Activated CD8-positive, alpha-beta memory T cell treated with anti-CD3 and anti-CD28 coated beads, Interleukin-2, amount 50 U/mL, for 48 hours (primary cell): ENCODE measurements at regions not wholly inside any gene's neighbourhood (a gene's known extent, or its start where the extent isn't known, plus 50 kb on each side); places are given as distances from the start of the nearest gene placed in this dataset.

Source experiments
- DNase-seq: peaks from one replicate; pipeline ENCODE4 v3.0.0-alpha.2; 2020

- no peak for DNase-seq
These were observed 85.4 kb upstream of the KAZN start for GRCh38 chr1:14513111-14513510.

- no peak for DNase-seq
These were observed 83.7 kb upstream of the KAZN start for GRCh38 chr1:14514739-14515138.

- no peak for DNase-seq
These were observed 81.3 kb upstream of the KAZN start for GRCh38 chr1:14516974-14517840.

GRCh38 chr1:14517841-14518180 is 80.7 kb upstream of the KAZN start:
- no peak for DNase-seq

GRCh38 chr1:14519976-14520375 is 78.5 kb upstream of the KAZN start:
- no peak for DNase-seq

- no peak for DNase-seq
These were observed 77.8 kb upstream of the KAZN start for GRCh38 chr1:14520514-14521163.

GRCh38 chr1:14521622-14522021 is 76.9 kb upstream of the KAZN start:
- no peak for DNase-seq

- no peak for DNase-seq
These were observed 76.2 kb upstream of the KAZN start for GRCh38 chr1:14522077-14522925.

- DNase-seq: no peak
These were observed 75.6 kb upstream of the KAZN start for GRCh38 chr1:14522926-14523241.

- no peak for DNase-seq
These were observed 73.5 kb upstream of the KAZN start for GRCh38 chr1:14524826-14525636.

- no peak for DNase-seq
These were observed 69.0 kb upstream of the KAZN start for GRCh38 chr1:14529475-14529874.

- no peak for DNase-seq
These were observed 67.0 kb upstream of the KAZN start for GRCh38 chr1:14531519-14531918.

- no peak for DNase-seq
These were observed 62.7 kb upstream of the KAZN start for GRCh38 chr1:14535619-14536355.

GRCh38 chr1:14538335-14538734 is 60.1 kb upstream of the KAZN start:
- no peak for DNase-seq

- DNase-seq: no peak
These were observed 59.2 kb upstream of the KAZN start for GRCh38 chr1:14539309-14539708.

GRCh38 chr1:14539953-14540563 is 58.4 kb upstream of the KAZN start:
- no peak for DNase-seq

GRCh38 chr1:14541348-14541747 is 57.1 kb upstream of the KAZN start:
- no peak for DNase-seq

- no peak for DNase-seq
These were observed 55.2 kb upstream of the KAZN start for GRCh38 chr1:14543191-14543840.

- DNase-seq: no peak
These were observed 54.2 kb upstream of the KAZN start for GRCh38 chr1:14544319-14544718.

GRCh38 chr1:14545422-14546025 is 53.0 kb upstream of the KAZN start:
- DNase-seq: no peak

- DNase-seq: no peak
These were observed 52.1 kb upstream of the KAZN start for GRCh38 chr1:14546416-14546815.
